Cardiac fibroblast (primary cell): ENCODE measurements at regions not wholly inside any gene's neighbourhood (a gene's known extent, or its start where the extent isn't known, plus 50 kb on each side); places are given as distances from the start of the nearest gene placed in this dataset.
A peak's percentile ranks its signal among the peaks of the same experiment; 100 is the strongest.
"Not testable (repeated sequence)": the region's sequence is repeated elsewhere in the genome, so short reads cannot be mapped to it uniquely, and the experiment has no call there.

Source experiments
- DNase-seq, 2 donors: peaks; one replicate each; pipeline versions ENCODE4 v3.0.0 to v3.0.0-alpha.2; 2010; ENCODE audit warnings: low read depth in 2 of 2
- H3K4me3 ChIP-seq, 2 donors: replicated peaks in 1 of 2; 1 replicate in 1 of 2; 2 replicates in 1 of 2; pipeline ENCODE4 v1.5.1; 2011; ENCODE audit warnings: low read depth in 2 of 2, low read length in 2 of 2, mild to moderate bottlenecking in 2 of 2, moderate library complexity in 1 of 2
- CTCF ChIP-seq: IDR thresholded peaks from one replicate; pipeline ENCODE4 v1.5.1; 2011; ENCODE audit warnings: low read depth, mild to moderate bottlenecking, low read length, inconsistent platforms

- no peak overlapping the region for H3K4me3 ChIP-seq
- TF ChIP-seq CTCF: no peak
- DNase-seq: peak; percentile 53 to 66
These were observed 148.7 kb downstream of the ADSS2 start for GRCh38 chr1:244302876-244303609.

GRCh38 chr1:244303610-244303969 lies 148.1 kb downstream of the ADSS2 start:
- DNase-seq: no peak
- TF ChIP-seq CTCF: no peak

GRCh38 chr1:244304156-244304555 lies 147.6 kb downstream of the ADSS2 start:
- no peak overlapping the region for H3K4me3 ChIP-seq
- TF ChIP-seq CTCF: no peak
- no peak for DNase-seq

More at GRCh38 chr1:244303610-244303969, 148.1 kb downstream of the ADSS2 start:
- no peak overlapping the region for H3K4me3 ChIP-seq

GRCh38 chr1:244304656-244305055 lies 147.1 kb downstream of the ADSS2 start:
- no peak for TF ChIP-seq CTCF
- no peak for DNase-seq
- no peak overlapping the region for H3K4me3 ChIP-seq

GRCh38 chr1:244305776-244306341 lies 145.8 kb downstream of the ADSS2 start:
- no peak for DNase-seq
- H3K4me3 ChIP-seq: no peak overlapping the region

GRCh38 chr1:244306544-244306943 lies 145.2 kb downstream of the ADSS2 start:
- H3K4me3 ChIP-seq: no peak overlapping the region
- no peak for TF ChIP-seq CTCF
- no peak for DNase-seq

More at GRCh38 chr1:244305776-244306341, 145.8 kb downstream of the ADSS2 start:
- no peak for TF ChIP-seq CTCF

GRCh38 chr1:244309191-244309590 lies 142.5 kb downstream of the ADSS2 start:
- DNase-seq, H3K4me3 ChIP-seq: not testable (repeated sequence)
